B cell (primary cell): ENCODE measurements at regions not wholly inside any gene's neighbourhood (a gene's known extent, or its start where the extent isn't known, plus 50 kb on each side); places are given as distances from the start of the nearest gene placed in this dataset. TPM values are rescaled to one million over a fixed set of nuclear protein-coding genes. Genes with fewer than 3 reads are reported as not detected.

Experiments used
- ATAC-seq: fragments of 200-7000 bp; cut with Tn5 transposase; one replicate; pipeline ENCODE4 v1.10.0; 2021; ENCODE audit warnings: low read depth, mild to moderate bottlenecking, moderate number of reproducible peaks, moderate library complexity
- CTCF ChIA-PET: fragments of 350-600 bp; sonication (Branson Sonifier 250); formaldehyde crosslinking; loops from one replicate; lab custom pipeline; 2021; ENCODE audit warnings: antibody characterized with exemption, inconsistent platforms; lab: Charles Lee
- POLR2A ChIA-PET: fragments of 350-600 bp; sonication (Branson Sonifier 250); formaldehyde crosslinking; loops from one replicate; lab custom pipeline; 2021; ENCODE audit warnings: antibody characterized with exemption; lab: Charles Lee
- DNase-seq: peaks from one replicate; pipeline ENCODE4 v3.0.0; 2013
- H2AFZ ChIP-seq: 2 replicates; pipeline ENCODE4 v1.6.1; 2012; ENCODE audit warnings: mild to moderate bottlenecking, low read depth, low read length; ENCODE audit not compliant: insufficient read depth, poor library complexity, severe bottlenecking
- H3K27ac ChIP-seq, 2 donors: 1 replicate in 1 of 2; 2 replicates in 1 of 2; pipeline ENCODE4 v1.5.1; 2012 to 2013; ENCODE audit warnings: low read length in 2 of 2, mild to moderate bottlenecking in 2 of 2, moderate library complexity in 1 of 2
- H3K27me3 ChIP-seq, 4 experiments: fragments of 200-600 bp in 1 of 4; sonication (generic) in 1 of 4; replicated peaks in 1 of 4; 1 replicate in 2 of 4; 2 replicates in 2 of 4; pipeline versions ENCODE4 v1.6.1 to v1.7.0; 2013 to 2016; ENCODE audit warnings: low read length in 3 of 4, mild to moderate bottlenecking in 2 of 4, mixed read lengths in 1 of 4, moderate library complexity in 1 of 4; ENCODE audit not compliant: insufficient read depth in 4 of 4, control insufficient read depth in 3 of 4; ENCODE audit errors: control extremely low read depth in 1 of 4
- H3K36me3 ChIP-seq, 2 experiments: replicated peaks in 1 of 2; 1 replicate in 1 of 2; 2 replicates in 1 of 2; pipeline versions ENCODE4 v1.6.1 to v1.7.1; 2013; ENCODE audit warnings: low read length in 1 of 2; ENCODE audit not compliant: insufficient read depth in 2 of 2, control insufficient read depth in 1 of 2; ENCODE audit errors: control extremely low read depth in 1 of 2, extremely low read depth in 1 of 2
- H3K4me1 ChIP-seq, 2 donors: fragments of 200-600 bp in 1 of 2; sonication (generic) in 1 of 2; 1 replicate in 1 of 2; 2 replicates in 1 of 2; pipeline versions ENCODE4 v1.5.1 to v1.6.1; 2013 to 2017; ENCODE audit warnings: low read length in 2 of 2; ENCODE audit not compliant: control insufficient read depth in 2 of 2, insufficient read depth in 2 of 2
- H3K4me2 ChIP-seq: replicated peaks from 2 replicates; pipeline ENCODE3; 2012; ENCODE audit warnings: mild to moderate bottlenecking, low read depth, low read length; ENCODE audit not compliant: poor library complexity, severe bottlenecking
- H3K4me3 ChIP-seq, 5 experiments: fragments of 200-600 bp in 1 of 5; sonication (generic) in 1 of 5; 1 replicate in 3 of 5; 2 replicates in 2 of 5; pipeline versions ENCODE4 v1.5.1 to v1.7.0; 2011 to 2016; ENCODE audit warnings: low read length in 4 of 5, mild to moderate bottlenecking in 4 of 5, low read depth in 2 of 5, control low read depth in 1 of 5, moderate library complexity in 1 of 5; ENCODE audit not compliant: insufficient read depth in 1 of 5; ENCODE audit errors: control extremely low read depth in 1 of 5, extremely low read depth in 1 of 5
- H3K79me2 ChIP-seq: fragments of 200-600 bp; sonication (generic); one replicate; pipeline ENCODE4 v1.6.0; 2016; ENCODE audit warnings: low read length; ENCODE audit not compliant: control insufficient read depth, insufficient read depth
- H3K9ac ChIP-seq: fragments of 200-600 bp; sonication (generic); 2 replicates; pipeline ENCODE4 v1.6.1; 2017; ENCODE audit warnings: mild to moderate bottlenecking, low read length, moderate library complexity
- H3K9me3 ChIP-seq, 3 donors: one replicate each; pipeline versions ENCODE4 v1.6.1 to v1.7.1; 2013; ENCODE audit warnings: low read length in 2 of 3; ENCODE audit not compliant: control insufficient read depth in 2 of 3, insufficient read depth in 1 of 3; ENCODE audit errors: control extremely low read depth in 1 of 3
- H4K20me1 ChIP-seq: 2 replicates; pipeline ENCODE4 v1.6.0; 2012; ENCODE audit warnings: mild to moderate bottlenecking, low read length; ENCODE audit not compliant: insufficient read depth, control insufficient read depth, poor library complexity, severe bottlenecking
- H3K27ac Mint-ChIP-seq: one replicate; pipeline ENCODE4 v1.8.0; 2021; ENCODE audit warnings: mixed read lengths
- H3K27me3 Mint-ChIP-seq: one replicate; pipeline ENCODE4 v1.8.0; 2021; ENCODE audit warnings: mixed read lengths
- H3K4me1 Mint-ChIP-seq: one replicate; pipeline ENCODE4 v1.8.0; 2021; ENCODE audit warnings: mixed read lengths
- H3K4me3 Mint-ChIP-seq: one replicate; pipeline ENCODE4 v1.8.0; 2021; ENCODE audit warnings: mixed read lengths
- H3K9me3 Mint-ChIP-seq: one replicate; pipeline ENCODE4 v1.8.0; 2022; ENCODE audit warnings: mixed read lengths; ENCODE audit not compliant: insufficient read depth
- CTCF ChIP-seq: fragments of 200-600 bp; IDR thresholded peaks from one replicate; pipeline ENCODE4 v1.8.0; 2022; ENCODE audit warnings: antibody characterized with exemption, mild to moderate bottlenecking
- EZH2 ChIP-seq: IDR thresholded peaks from 2 replicates; pipeline ENCODE4 v1.6.1; 2012; ENCODE audit warnings: borderline replicate concordance, low read depth, mild to moderate bottlenecking, moderate library complexity, low read length; ENCODE audit not compliant: insufficient read depth, poor library complexity, severe bottlenecking
- WGBS: methylation state at CpG from one replicate; pipeline ENCODE4 v1.1.5; 2013; ENCODE audit warnings: missing lambda C conversion rate; ENCODE audit not compliant: insufficient coverage; 5-methylcytosine and 5-hydroxymethylcytosine counted together
- intact Hi-C: fragments of 100-400 bp; cut with micrococcal nuclease; formaldehyde crosslinking; loops from one replicate; pipeline ENCODE4 v1.10.0; 2022
- small RNA-seq: library from RNA; depleted of rRNA; stranded (forward); fragments of <200 nt; gene quantifications from one replicate; pipeline ENCODE3, GENCODE V24; 2012; ENCODE audit warnings: low replicate concordance, low read depth; ENCODE audit not compliant: insufficient read length

GRCh38 chr9:93392974-93393373 is 58.5 kb upstream of the FAM120A start:
- Histone ChIP-seq H3K4me2 (no peak overlapping the region), H3K27me3 (peaks cover 0 to 6% (median 0%) of the 10 kb centered on the region in 4 experiments), H3K4me3 (no peak overlapping the region), H4K20me1 (no peaks in the 10 kb centered on the region), H2AFZ (no peak overlapping the region), H3K9ac (no peak overlapping the region), H3K79me2 (no peaks in the 10 kb centered on the region), H3K27ac (no peak overlapping the region), H3K4me1 (no peaks in the 10 kb centered on the region), H3K9me3 (no peaks in the 10 kb centered on the region), H3K36me3 (no peaks in the 10 kb centered on the region)
- Mint-ChIP-seq H3K27ac (no peak overlapping the region), H3K27me3 (peaks cover 3% of the 10 kb centered on the region), H3K9me3 (peaks cover 3% of the 10 kb centered on the region), H3K4me3 (no peak overlapping the region), H3K4me1 (no peaks in the 10 kb centered on the region)
- TF ChIP-seq EZH2 (no peak), CTCF (no peak)
- CTCF ChIA-PET, result no interaction called here
- POLR2A ChIA-PET, result no interaction called here
- ATAC-seq, result no peak
- DNase-seq, result no peak
- intact Hi-C loops, result no loop called here
- WGBS, result 100% methylated on average over 3 of the region's 10 CpGs

Small RNA genes in the stretch of these regions (small RNA-seq; reads per million reads assigned to genes)
- gene RNU6-829P, result not detected
